Smooth muscle cell (in vitro differentiated cells): ENCODE measurements at regions not wholly inside any gene's neighbourhood (a gene's known extent, or its start where the extent isn't known, plus 50 kb on each side); places are given as distances from the start of the nearest gene placed in this dataset.

ENCODE experiments used
- DNase-seq: peaks from one replicate; lab custom pipeline; 2025; ENCODE audit not compliant: unreplicated experiment; lab: John Stamatoyannopoulos, UW
- H2AFZ ChIP-seq: fragments of 200-600 bp; sonication (generic); 2 replicates; pipeline ENCODE4 v1.6.0; 2016; ENCODE audit warnings: antibody characterized with exemption, low read depth, mild to moderate bottlenecking
- H3F3A ChIP-seq: fragments of 200-600 bp; sonication (generic); 2 replicates; pipeline ENCODE4 v1.6.0; 2017; ENCODE audit warnings: antibody characterized with exemption, low read depth
- H3K27ac ChIP-seq: fragments of 200-600 bp; sonication (generic); 2 replicates; pipeline ENCODE4 v1.5.1; 2016; ENCODE audit warnings: low read depth, mild to moderate bottlenecking
- H3K27me3 ChIP-seq: fragments of 200-600 bp; sonication (generic); 2 replicates; pipeline ENCODE4 v1.6.1; 2016; ENCODE audit warnings: low read depth, mild to moderate bottlenecking
- H3K36me3 ChIP-seq: fragments of 200-600 bp; sonication (generic); 2 replicates; pipeline ENCODE4 v1.5.1; 2016; ENCODE audit warnings: low read depth
- H3K4me1 ChIP-seq: fragments of 200-600 bp; sonication (generic); 2 replicates; pipeline ENCODE4 v1.5.1; 2016; ENCODE audit warnings: low read depth
- H3K4me2 ChIP-seq: fragments of 200-600 bp; sonication (generic); 2 replicates; pipeline ENCODE4 v1.6.0; 2016; ENCODE audit warnings: mild to moderate bottlenecking
- H3K4me3 ChIP-seq: fragments of 200-600 bp; sonication (generic); 2 replicates; pipeline ENCODE4 v1.5.1; 2016; ENCODE audit warnings: mild to moderate bottlenecking
- H3K79me2 ChIP-seq: fragments of 200-600 bp; sonication (generic); 2 replicates; pipeline ENCODE4 v1.6.0; 2016; ENCODE audit warnings: low read depth, mild to moderate bottlenecking
- H3K9ac ChIP-seq: fragments of 200-600 bp; sonication (generic); 2 replicates; pipeline ENCODE4 v1.6.0; 2016; ENCODE audit warnings: low read depth
- H3K9me3 ChIP-seq: fragments of 200-600 bp; sonication (generic); replicated peaks from 2 replicates; pipeline ENCODE4 v1.5.1; 2016; ENCODE audit warnings: low read depth
- H4K20me1 ChIP-seq: fragments of 200-600 bp; sonication (generic); 2 replicates; pipeline ENCODE4 v1.6.0; 2016; ENCODE audit warnings: low read depth
- WGBS: methylation state at CpG from one replicate; pipeline ENCODE4 v1.1.7; 2016; ENCODE audit warnings: low lambda C conversion rate; 5-methylcytosine and 5-hydroxymethylcytosine counted together
- TF ChIP-seq, protein P1 (sequence below): fragments of 200-600 bp; sonication (generic); IDR thresholded peaks from 2 replicates; pipeline ENCODE4 v1.5.1; 2017; ENCODE audit warnings: borderline replicate concordance, mild to moderate bottlenecking, antibody characterized with exemption; ENCODE audit not compliant: insufficient read depth, poor library complexity, severe bottlenecking

DNA sequence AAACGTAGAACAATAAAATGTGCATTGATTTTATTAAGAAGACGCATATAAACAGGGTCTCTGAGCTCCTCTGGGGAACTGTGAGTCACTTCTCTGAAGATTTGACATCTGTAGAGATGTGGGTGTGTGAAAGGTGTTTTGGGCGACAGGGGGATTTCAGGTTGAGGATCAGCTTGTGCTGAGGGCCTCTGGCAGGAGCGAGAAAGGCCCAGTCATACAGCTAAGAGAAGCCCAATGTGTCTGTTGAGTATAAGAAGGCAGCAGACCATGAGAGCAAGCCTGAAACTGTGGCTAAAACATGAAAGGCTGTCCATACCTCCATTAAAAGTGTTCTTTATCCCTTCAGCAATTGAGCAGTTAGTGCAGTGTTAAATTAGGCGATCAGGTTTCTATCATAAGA is 406.5 kb upstream of the MON1B start:
- Histone ChIP-seq H4K20me1 (no peaks in the 10 kb centered on the region), H3K4me3 (no peak overlapping the region), H3K9me3 (no peaks in the 10 kb centered on the region), H3K79me2 (no peaks in the 10 kb centered on the region), H2AFZ (no peak overlapping the region), H3K27me3 (no peaks in the 10 kb centered on the region), H3K9ac (no peak overlapping the region), H3K4me2 (no peak overlapping the region), H3K27ac (no peak overlapping the region), H3F3A (no peaks in the 10 kb centered on the region), H3K36me3 (no peaks in the 10 kb centered on the region), H3K4me1 (no peaks in the 10 kb centered on the region)
- no peak for DNase-seq
- TF ChIP-seq, protein P1, sequence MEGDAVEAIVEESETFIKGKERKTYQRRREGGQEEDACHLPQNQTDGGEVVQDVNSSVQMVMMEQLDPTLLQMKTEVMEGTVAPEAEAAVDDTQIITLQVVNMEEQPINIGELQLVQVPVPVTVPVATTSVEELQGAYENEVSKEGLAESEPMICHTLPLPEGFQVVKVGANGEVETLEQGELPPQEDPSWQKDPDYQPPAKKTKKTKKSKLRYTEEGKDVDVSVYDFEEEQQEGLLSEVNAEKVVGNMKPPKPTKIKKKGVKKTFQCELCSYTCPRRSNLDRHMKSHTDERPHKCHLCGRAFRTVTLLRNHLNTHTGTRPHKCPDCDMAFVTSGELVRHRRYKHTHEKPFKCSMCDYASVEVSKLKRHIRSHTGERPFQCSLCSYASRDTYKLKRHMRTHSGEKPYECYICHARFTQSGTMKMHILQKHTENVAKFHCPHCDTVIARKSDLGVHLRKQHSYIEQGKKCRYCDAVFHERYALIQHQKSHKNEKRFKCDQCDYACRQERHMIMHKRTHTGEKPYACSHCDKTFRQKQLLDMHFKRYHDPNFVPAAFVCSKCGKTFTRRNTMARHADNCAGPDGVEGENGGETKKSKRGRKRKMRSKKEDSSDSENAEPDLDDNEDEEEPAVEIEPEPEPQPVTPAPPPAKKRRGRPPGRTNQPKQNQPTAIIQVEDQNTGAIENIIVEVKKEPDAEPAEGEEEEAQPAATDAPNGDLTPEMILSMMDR, result no peak
- 87% methylated on average over 5 of the region's 5 CpGs for WGBS

DNA sequence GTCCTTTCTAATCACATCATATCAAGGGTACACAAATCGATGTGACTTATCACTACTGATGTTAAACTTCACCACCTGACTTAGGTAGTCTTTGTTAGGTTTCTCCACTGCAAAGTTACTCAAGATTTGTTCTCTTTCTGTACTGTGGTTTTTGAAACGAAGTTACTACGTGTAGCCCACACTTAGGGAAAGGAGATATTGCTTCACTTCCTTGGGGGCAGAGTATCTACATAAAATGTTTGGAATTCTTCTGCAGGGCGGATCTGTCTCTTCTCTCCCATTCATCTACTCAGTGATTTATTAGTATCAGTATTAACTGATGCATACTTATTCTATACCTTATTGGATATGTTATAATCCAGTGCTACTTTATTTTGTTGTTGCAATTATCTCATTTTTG is 403.6 kb upstream of the MON1B start:
- no peaks in the 10 kb centered on the region for H3K9me3 ChIP-seq
- DNase-seq, result no peak
- TF ChIP-seq, protein P1, result no peak
- H3F3A ChIP-seq, result no peaks in the 10 kb centered on the region
- 69% methylated on average over 4 of the region's 4 CpGs for WGBS
- H3K4me2 ChIP-seq, result no peak overlapping the region
- no peak overlapping the region for H2AFZ ChIP-seq
- H3K27ac ChIP-seq, result no peak overlapping the region
- H3K9ac ChIP-seq, result no peak overlapping the region
- no peaks in the 10 kb centered on the region for H3K4me1 ChIP-seq
- H3K79me2 ChIP-seq, result no peaks in the 10 kb centered on the region
- no peaks in the 10 kb centered on the region for H3K36me3 ChIP-seq
- H3K27me3 ChIP-seq, result no peaks in the 10 kb centered on the region
- H3K4me3 ChIP-seq, result no peak overlapping the region
- H4K20me1 ChIP-seq, result no peaks in the 10 kb centered on the region

DNA sequence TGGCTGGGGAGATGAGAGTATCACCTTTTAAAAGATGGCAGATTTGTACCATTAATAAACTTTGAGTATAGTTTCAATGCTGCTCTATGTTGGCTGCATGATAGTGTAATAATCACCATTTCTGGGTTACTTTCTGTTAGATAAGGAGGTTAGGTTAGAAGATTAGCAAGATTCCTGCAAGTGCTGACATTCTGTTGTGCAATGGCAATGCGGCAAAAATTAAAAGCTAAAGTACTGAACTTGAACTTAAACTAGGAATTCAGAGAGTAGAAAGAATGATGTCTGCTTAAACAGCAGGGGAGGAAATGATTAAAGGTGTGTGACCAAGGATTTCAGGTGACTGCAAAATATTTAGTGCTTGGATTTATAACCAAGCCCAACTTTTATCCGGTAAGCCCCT is 399.8 kb upstream of the MON1B start:
- TF ChIP-seq, protein P1, result no peak
- no peak overlapping the region for H3K4me2 ChIP-seq
- H4K20me1 ChIP-seq, result no peaks in the 10 kb centered on the region
- no peak overlapping the region for H3K4me3 ChIP-seq
- WGBS, result 91% methylated on average over 2 of the region's 2 CpGs
- no peaks in the 10 kb centered on the region for H3K79me2 ChIP-seq
- no peaks in the 10 kb centered on the region for H3K36me3 ChIP-seq
- H3K27ac ChIP-seq, result no peak overlapping the region
- H3K9ac ChIP-seq, result no peak overlapping the region
- H3K27me3 ChIP-seq, result no peaks in the 10 kb centered on the region
- no peaks in the 10 kb centered on the region for H3K9me3 ChIP-seq
- H3K4me1 ChIP-seq, result no peaks in the 10 kb centered on the region
- no peak for DNase-seq
- H2AFZ ChIP-seq, result no peak overlapping the region
- no peaks in the 10 kb centered on the region for H3F3A ChIP-seq

DNA sequence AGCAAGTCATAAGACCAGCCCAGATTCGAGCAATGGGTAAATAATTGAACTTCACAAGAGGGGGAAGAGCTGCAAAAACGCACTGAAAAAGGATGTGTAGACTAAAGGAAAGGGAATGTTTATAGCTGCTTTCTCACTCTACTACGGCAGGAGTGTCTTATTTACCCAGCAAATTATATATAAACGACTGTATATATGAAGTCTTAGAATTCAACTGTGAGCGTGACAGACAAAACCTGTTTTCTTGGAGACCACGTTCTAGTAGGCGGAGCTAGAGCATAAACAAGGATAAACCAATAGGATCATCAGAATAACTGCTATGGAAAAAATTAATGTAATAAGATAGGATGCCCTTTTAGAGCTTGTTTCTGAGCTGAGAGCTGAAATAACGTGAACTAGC is 394.6 kb upstream of the MON1B start:
- TF ChIP-seq, protein P1, result no peak
- 79% methylated on average over 8 of the region's 8 CpGs for WGBS
- Histone ChIP-seq H3F3A (no peaks in the 10 kb centered on the region), H3K4me3 (no peak overlapping the region), H3K4me2 (no peak overlapping the region), H3K79me2 (no peaks in the 10 kb centered on the region), H3K27me3 (no peaks in the 10 kb centered on the region), H3K27ac (no peak overlapping the region), H3K4me1 (no peaks in the 10 kb centered on the region), H4K20me1 (no peaks in the 10 kb centered on the region), H3K9ac (no peak overlapping the region), H3K36me3 (no peaks in the 10 kb centered on the region), H3K9me3 (no peaks in the 10 kb centered on the region), H2AFZ (no peak overlapping the region)
- no peak for DNase-seq
